Ovary (tissue), 3 donors: ENCODE measurements at regions not wholly inside any gene's neighbourhood (a gene's known extent, or its start where the extent isn't known, plus 50 kb on each side); places are given as distances from the start of the nearest gene placed in this dataset.

Experiments used
- CTCF ChIP-seq, 3 donors: fragments of 450-650 bp in 2 of 3; fragments of 200-600 bp in 1 of 3; IDR thresholded peaks; one replicate each; pipeline versions ENCODE4 v1.5.1 to v1.8.0; 2016 to 2022; ENCODE audit warnings: antibody characterized with exemption in 3 of 3, mild to moderate bottlenecking in 1 of 3
- EP300 ChIP-seq: sonication (generic); formaldehyde crosslinking; IDR thresholded peaks from one replicate; pipeline ENCODE4 v1.6.1; 2017; ENCODE audit warnings: antibody characterized with exemption
- POLR2A ChIP-seq: fragments of 450-650 bp; IDR thresholded peaks from one replicate; pipeline ENCODE4 v1.6.1; 2017; ENCODE audit warnings: antibody characterized with exemption, mild to moderate bottlenecking, moderate library complexity
- donor health status: DM: no; HTN: no; CAD: no.

GRCh38 chr6:4673861-4674260 is 102.3 kb upstream of the CDYL start:
- no peak for TF ChIP-seq CTCF (IDR thresholded peaks at IDR 0.05)
- TF ChIP-seq EP300 = no peak
- no peak for TF ChIP-seq POLR2A
